ENCODE measurements at regions not wholly inside any gene's neighbourhood (a gene's known extent, or its start where the extent isn't known, plus 50 kb on each side); places are given as distances from the start of the nearest gene placed in this dataset.

GRCh38 chr21:29454179-29454578 is 155.5 kb downstream of the BACH1 start:
- no peaks in the 10 kb centered on the region for H3K4me1 ChIP-seq (ENCODE audit: control insufficient read depth, insufficient read depth, low read length)
- in situ Hi-C loops (cut with MboI) (no loop called here), intact Hi-C loops (cut with micrococcal nuclease; ENCODE audit: unreplicated experiment) (no loop called here)
- no peak overlapping the region for H3K9ac ChIP-seq (ENCODE audit: control insufficient read depth, insufficient read depth, low read length)
- no peak for ATAC-seq
- H2AFZ ChIP-seq (ENCODE audit: control insufficient read depth, low read depth, low read length): no peak overlapping the region
- H3K4me2 ChIP-seq (ENCODE audit: control insufficient read depth, insufficient read depth): no peak overlapping the region
- no peaks in the 10 kb centered on the region for H4K20me1 ChIP-seq (ENCODE audit: control insufficient read depth, insufficient read depth)
- H3K27me3 ChIP-seq (replicated peaks in 1 of 2; ENCODE audit: control insufficient read depth in 2 of 2, insufficient read depth in 2 of 2, low read length in 1 of 2): no peaks in the 10 kb centered on the region
- ChIA-PET SMC1A (ENCODE audit: uncharacterized antibody, unreplicated experiment) (no interaction called here), CTCF (no interaction called here), RAD21 (ENCODE audit: unreplicated experiment) (no interaction called here), POLR2A (no interaction called here)
- H3K9me3 ChIP-seq (replicated peaks; ENCODE audit: control insufficient read depth, insufficient read depth, low read length): no peaks in the 10 kb centered on the region; the same call in 1 of the 3 replicates
- no peak for FAIRE-seq
- no peak for TF ChIP-seq TAF1 (IDR thresholded peaks at IDR 0.05; ENCODE audit: borderline replicate concordance, low read depth, low read length)
- TF ChIP-seq GATAD2B (conservative IDR thresholded peaks at IDR 0.05; ENCODE audit: low read depth): no peak
- TF ChIP-seq, protein P1, sequence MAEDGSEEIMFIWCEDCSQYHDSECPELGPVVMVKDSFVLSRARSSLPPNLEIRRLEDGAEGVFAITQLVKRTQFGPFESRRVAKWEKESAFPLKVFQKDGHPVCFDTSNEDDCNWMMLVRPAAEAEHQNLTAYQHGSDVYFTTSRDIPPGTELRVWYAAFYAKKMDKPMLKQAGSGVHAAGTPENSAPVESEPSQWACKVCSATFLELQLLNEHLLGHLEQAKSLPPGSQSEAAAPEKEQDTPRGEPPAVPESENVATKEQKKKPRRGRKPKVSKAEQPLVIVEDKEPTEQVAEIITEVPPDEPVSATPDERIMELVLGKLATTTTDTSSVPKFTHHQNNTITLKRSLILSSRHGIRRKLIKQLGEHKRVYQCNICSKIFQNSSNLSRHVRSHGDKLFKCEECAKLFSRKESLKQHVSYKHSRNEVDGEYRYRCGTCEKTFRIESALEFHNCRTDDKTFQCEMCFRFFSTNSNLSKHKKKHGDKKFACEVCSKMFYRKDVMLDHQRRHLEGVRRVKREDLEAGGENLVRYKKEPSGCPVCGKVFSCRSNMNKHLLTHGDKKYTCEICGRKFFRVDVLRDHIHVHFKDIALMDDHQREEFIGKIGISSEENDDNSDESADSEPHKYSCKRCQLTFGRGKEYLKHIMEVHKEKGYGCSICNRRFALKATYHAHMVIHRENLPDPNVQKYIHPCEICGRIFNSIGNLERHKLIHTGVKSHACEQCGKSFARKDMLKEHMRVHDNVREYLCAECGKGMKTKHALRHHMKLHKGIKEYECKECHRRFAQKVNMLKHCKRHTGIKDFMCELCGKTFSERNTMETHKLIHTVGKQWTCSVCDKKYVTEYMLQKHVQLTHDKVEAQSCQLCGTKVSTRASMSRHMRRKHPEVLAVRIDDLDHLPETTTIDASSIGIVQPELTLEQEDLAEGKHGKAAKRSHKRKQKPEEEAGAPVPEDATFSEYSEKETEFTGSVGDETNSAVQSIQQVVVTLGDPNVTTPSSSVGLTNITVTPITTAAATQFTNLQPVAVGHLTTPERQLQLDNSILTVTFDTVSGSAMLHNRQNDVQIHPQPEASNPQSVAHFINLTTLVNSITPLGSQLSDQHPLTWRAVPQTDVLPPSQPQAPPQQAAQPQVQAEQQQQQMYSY (CRISPR knock-in tag; IDR thresholded peaks at IDR 0.05): no peak
- no peak for TF ChIP-seq CHD4 (IDR thresholded peaks at IDR 0.05)
- TF ChIP-seq CEBPB (IDR thresholded peaks at IDR 0.05; ENCODE audit: borderline replicate concordance in 1 of 2, low read depth in 2 of 2, low read length in 2 of 2): no peak
- TF ChIP-seq BACH1 (IDR thresholded peaks at IDR 0.05; ENCODE audit: borderline replicate concordance): no peak
- TF ChIP-seq CREM (IDR thresholded peaks at IDR 0.05; ENCODE audit: low read depth): no peak
- no peak for TF ChIP-seq PAX5 (IDR thresholded peaks at IDR 0.05; ENCODE audit: borderline replicate concordance, low read depth, low read length)
- TF ChIP-seq BHLHE40 (IDR thresholded peaks at IDR 0.05; ENCODE audit: borderline replicate concordance in 1 of 2, low read depth in 2 of 2, low read length in 1 of 2): no peak
- no peak for TF ChIP-seq SP1 (IDR thresholded peaks at IDR 0.05; ENCODE audit: low read depth, low read length)
- no peak for TF ChIP-seq BMI1 (IDR thresholded peaks at IDR 0.05; ENCODE audit: borderline replicate concordance)
- no peak for TF ChIP-seq ZZZ3 (IDR thresholded peaks at IDR 0.05; ENCODE audit: control insufficient read depth, insufficient read length, low read depth)
- no peak for TF ChIP-seq ZBTB40 (IDR thresholded peaks at IDR 0.05; ENCODE audit: borderline replicate concordance)
- no peak for TF ChIP-seq ETV6 (conservative IDR thresholded peaks at IDR 0.05 in 1 of 2, IDR thresholded peaks at IDR 0.05 in 1 of 2; ENCODE audit: borderline replicate concordance in 1 of 2, low read depth in 1 of 2)
- TF ChIP-seq SRF (IDR thresholded peaks at IDR 0.05; ENCODE audit: low read depth in 2 of 2, low read length in 2 of 2): no peak
- no peak for TF ChIP-seq MTA3 (IDR thresholded peaks at IDR 0.05; ENCODE audit: borderline replicate concordance, low read length)
- TF ChIP-seq, protein P2, sequence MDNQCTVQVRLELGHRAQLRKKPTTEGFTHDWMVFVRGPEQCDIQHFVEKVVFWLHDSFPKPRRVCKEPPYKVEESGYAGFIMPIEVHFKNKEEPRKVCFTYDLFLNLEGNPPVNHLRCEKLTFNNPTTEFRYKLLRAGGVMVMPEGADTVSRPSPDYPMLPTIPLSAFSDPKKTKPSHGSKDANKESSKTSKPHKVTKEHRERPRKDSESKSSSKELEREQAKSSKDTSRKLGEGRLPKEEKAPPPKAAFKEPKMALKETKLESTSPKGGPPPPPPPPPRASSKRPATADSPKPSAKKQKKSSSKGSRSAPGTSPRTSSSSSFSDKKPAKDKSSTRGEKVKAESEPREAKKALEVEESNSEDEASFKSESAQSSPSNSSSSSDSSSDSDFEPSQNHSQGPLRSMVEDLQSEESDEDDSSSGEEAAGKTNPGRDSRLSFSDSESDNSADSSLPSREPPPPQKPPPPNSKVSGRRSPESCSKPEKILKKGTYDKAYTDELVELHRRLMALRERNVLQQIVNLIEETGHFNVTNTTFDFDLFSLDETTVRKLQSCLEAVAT (IDR thresholded peaks at IDR 0.05): no peak
- H3K79me2 ChIP-seq (ENCODE audit: control insufficient read depth, insufficient read depth, low read length): no peaks in the 10 kb centered on the region
- no peak overlapping the region for H3K27ac ChIP-seq (ENCODE audit: control insufficient read depth, insufficient read depth)
- WGBS (ENCODE audit: insufficient coverage, insufficient replicate concordance, low lambda C conversion rate, missing lambda C conversion rate): 81% methylated on average over 1 of the region's 1 CpG
- DNase-seq (ENCODE audit: low read depth, low spot score): no peak
- no peak overlapping the region for H3K4me3 ChIP-seq
- no peaks in the 10 kb centered on the region for H3K36me3 ChIP-seq (ENCODE audit: control insufficient read depth in 2 of 2, insufficient read depth in 2 of 2, low read length in 1 of 2)
- BruUV-seq (replicated peaks): no TSS peak
